H9 (cell line): ENCODE measurements at regions not wholly inside any gene's neighbourhood (a gene's known extent, or its start where the extent isn't known, plus 50 kb on each side); places are given as distances from the start of the nearest gene placed in this dataset.
"Not testable (repeated sequence)": the region's sequence is repeated elsewhere in the genome, so short reads cannot be mapped to it uniquely, and the experiment has no call there.

Source experiments
- DNase-seq: peaks from one replicate; pipeline ENCODE4 v3.0.0-alpha.2; 2017
- H2AFZ ChIP-seq: one replicate; pipeline ENCODE4 v1.6.1; 2013; ENCODE audit warnings: mild to moderate bottlenecking, low read length, control low read depth, moderate library complexity
- H2AK5ac ChIP-seq: 2 replicates; pipeline ENCODE4 v1.6.1; 2013; ENCODE audit warnings: low read length, control low read depth, mixed read lengths; ENCODE audit not compliant: insufficient read length
- H2BK120ac ChIP-seq: one replicate; pipeline ENCODE4 v1.6.1; 2013; ENCODE audit warnings: low read depth, mild to moderate bottlenecking, low read length, control low read depth, inconsistent platforms; ENCODE audit not compliant: poor library complexity, severe bottlenecking
- H2BK12ac ChIP-seq: 2 replicates; pipeline ENCODE4 v1.6.1; 2013; ENCODE audit warnings: low read length, control low read depth, mixed read lengths, low read depth; ENCODE audit not compliant: insufficient read length
- H2BK15ac ChIP-seq: 2 replicates; pipeline ENCODE4 v1.6.1; 2013; ENCODE audit warnings: low read depth, low read length, control low read depth
- H2BK20ac ChIP-seq: one replicate; pipeline ENCODE4 v1.6.1; 2013; ENCODE audit warnings: low read depth, mild to moderate bottlenecking, low read length, control low read depth, inconsistent platforms; ENCODE audit not compliant: poor library complexity, severe bottlenecking
- H2BK5ac ChIP-seq: 2 replicates; pipeline ENCODE4 v1.6.1; 2013; ENCODE audit warnings: low read length, control low read depth, mixed read lengths; ENCODE audit not compliant: insufficient read length
- H3K14ac ChIP-seq: 2 replicates; pipeline ENCODE4 v1.6.1; 2013; ENCODE audit warnings: low read length, control low read depth; ENCODE audit not compliant: insufficient read depth
- H3K18ac ChIP-seq: 2 replicates; pipeline ENCODE4 v1.6.1; 2013; ENCODE audit warnings: low read depth, mild to moderate bottlenecking, mixed read lengths, low read length, control low read depth; ENCODE audit not compliant: insufficient read length
- H3K23ac ChIP-seq: 2 replicates; pipeline ENCODE4 v1.6.1; 2013; ENCODE audit warnings: low read length, control low read depth, mixed read lengths, low read depth; ENCODE audit not compliant: insufficient read length
- H3K23me2 ChIP-seq: 2 replicates; pipeline ENCODE4 v1.6.1; 2013; ENCODE audit warnings: low read depth, mild to moderate bottlenecking, mixed read lengths, low read length, control low read depth; ENCODE audit not compliant: insufficient read length, poor library complexity, severe bottlenecking
- H3K27ac ChIP-seq: 2 replicates; pipeline ENCODE4 v1.5.1; 2013; ENCODE audit warnings: low read length, control low read depth, mixed read lengths, low read depth; ENCODE audit not compliant: insufficient read length
- H3K27me3 ChIP-seq: 2 replicates; pipeline ENCODE4 v1.6.1; 2013; ENCODE audit warnings: low read length, control low read depth, inconsistent platforms; ENCODE audit not compliant: insufficient read depth
- H3K4ac ChIP-seq: 2 replicates; pipeline ENCODE4 v1.6.1; 2013; ENCODE audit warnings: low read depth, mild to moderate bottlenecking, control low read depth, inconsistent platforms, low read length, moderate library complexity
- H3K4me1 ChIP-seq: 2 replicates; pipeline ENCODE4 v1.6.1; 2013; ENCODE audit warnings: low read length, control low read depth, inconsistent platforms; ENCODE audit not compliant: insufficient read depth
- H3K4me2 ChIP-seq: 2 replicates; pipeline ENCODE4 v1.6.1; 2013; ENCODE audit warnings: low read length, control low read depth, mixed read lengths; ENCODE audit not compliant: insufficient read length, insufficient read depth
- H3K56ac ChIP-seq: 2 replicates; pipeline ENCODE4 v1.6.1; 2013; ENCODE audit warnings: low read depth, mild to moderate bottlenecking, mixed read lengths, low read length, control low read depth; ENCODE audit not compliant: insufficient read length
- H3K79me1 ChIP-seq: 2 replicates; pipeline ENCODE4 v1.6.1; 2013; ENCODE audit warnings: low read depth, mild to moderate bottlenecking, moderate library complexity, low read length, control low read depth, inconsistent platforms; ENCODE audit not compliant: insufficient read depth, poor library complexity, severe bottlenecking
- H3K79me2 ChIP-seq: 2 replicates; pipeline ENCODE4 v1.6.1; 2013; ENCODE audit warnings: low read length, control low read depth, inconsistent platforms; ENCODE audit not compliant: insufficient read depth
- H3K9ac ChIP-seq: 2 replicates; pipeline ENCODE4 v1.6.1; 2013; ENCODE audit warnings: low read length, control low read depth, mixed read lengths; ENCODE audit not compliant: insufficient read length; ENCODE audit errors: extremely low read depth
- H3K9me3 ChIP-seq: one replicate; pipeline ENCODE4 v1.6.1; 2013; ENCODE audit warnings: low read depth, low read length, inconsistent platforms; ENCODE audit not compliant: control insufficient read depth
- H3T11ph ChIP-seq: one replicate; pipeline ENCODE4 v1.6.1; 2013; ENCODE audit warnings: mild to moderate bottlenecking, low read length, control low read depth, inconsistent platforms
- H4K20me1 ChIP-seq: one replicate; pipeline ENCODE4 v1.6.1; 2013; ENCODE audit not compliant: control insufficient read depth, insufficient read length, insufficient read depth
- H4K5ac ChIP-seq: 2 replicates; pipeline ENCODE4 v1.6.1; 2013; ENCODE audit warnings: low read depth, mild to moderate bottlenecking, mixed read lengths, low read length, control low read depth; ENCODE audit not compliant: insufficient read length
- H4K8ac ChIP-seq: replicated peaks from 2 replicates; pipeline ENCODE4 v1.6.1; 2013; ENCODE audit warnings: low read length, control low read depth, mixed read lengths, low read depth; ENCODE audit not compliant: insufficient read length
- H4K91ac ChIP-seq: 2 replicates; pipeline ENCODE4 v1.6.1; 2013; ENCODE audit warnings: low read depth, mild to moderate bottlenecking, moderate library complexity, mixed read lengths, low read length, control low read depth; ENCODE audit not compliant: insufficient read length
- H3K27ac Mint-ChIP-seq, 3 experiments: 2 replicates in 2 of 3; 3 replicates in 1 of 3; pipeline ENCODE4 v1.8.0; 2020 to 2021; ENCODE audit warnings: mixed read lengths in 3 of 3, mild to moderate bottlenecking in 1 of 3, moderate library complexity in 1 of 3
- H3K27me3 Mint-ChIP-seq: 2 replicates; pipeline ENCODE4 v1.8.0; 2021; ENCODE audit warnings: low read depth, mild to moderate bottlenecking, moderate library complexity, mixed read lengths
- H3K36me3 Mint-ChIP-seq, 3 experiments: 2 replicates in 2 of 3; 3 replicates in 1 of 3; pipeline ENCODE4 v1.8.0; 2020 to 2021; ENCODE audit warnings: low read depth in 3 of 3, mixed read lengths in 3 of 3; ENCODE audit not compliant: insufficient read depth in 1 of 3
- H3K4me1 Mint-ChIP-seq, 2 experiments: 2 replicates each; pipeline ENCODE4 v1.8.0; 2020; ENCODE audit warnings: mixed read lengths in 2 of 2
- H3K4me3 Mint-ChIP-seq, 2 experiments: 2 replicates in 1 of 2; 3 replicates in 1 of 2; pipeline ENCODE4 v1.8.0; 2020 to 2021; ENCODE audit warnings: mild to moderate bottlenecking in 2 of 2, mixed read lengths in 2 of 2, moderate library complexity in 1 of 2
- H3K9me3 Mint-ChIP-seq, 2 experiments: 2 replicates in 1 of 2; 3 replicates in 1 of 2; pipeline ENCODE4 v1.8.0; 2020; ENCODE audit warnings: mild to moderate bottlenecking in 2 of 2, mixed read lengths in 2 of 2, moderate library complexity in 1 of 2
- WGBS: extraction: QIAGEN DNeasy Blood & Tissue Kit; methylation state at CpG from one replicate; pipeline ENCODE4 v1.1.7; 2013; ENCODE audit warnings: missing lambda C conversion rate, low lambda C conversion rate, mixed read lengths; ENCODE audit not compliant: insufficient read length; ENCODE audit errors: extremely low coverage; 5-methylcytosine and 5-hydroxymethylcytosine counted together

DNA sequence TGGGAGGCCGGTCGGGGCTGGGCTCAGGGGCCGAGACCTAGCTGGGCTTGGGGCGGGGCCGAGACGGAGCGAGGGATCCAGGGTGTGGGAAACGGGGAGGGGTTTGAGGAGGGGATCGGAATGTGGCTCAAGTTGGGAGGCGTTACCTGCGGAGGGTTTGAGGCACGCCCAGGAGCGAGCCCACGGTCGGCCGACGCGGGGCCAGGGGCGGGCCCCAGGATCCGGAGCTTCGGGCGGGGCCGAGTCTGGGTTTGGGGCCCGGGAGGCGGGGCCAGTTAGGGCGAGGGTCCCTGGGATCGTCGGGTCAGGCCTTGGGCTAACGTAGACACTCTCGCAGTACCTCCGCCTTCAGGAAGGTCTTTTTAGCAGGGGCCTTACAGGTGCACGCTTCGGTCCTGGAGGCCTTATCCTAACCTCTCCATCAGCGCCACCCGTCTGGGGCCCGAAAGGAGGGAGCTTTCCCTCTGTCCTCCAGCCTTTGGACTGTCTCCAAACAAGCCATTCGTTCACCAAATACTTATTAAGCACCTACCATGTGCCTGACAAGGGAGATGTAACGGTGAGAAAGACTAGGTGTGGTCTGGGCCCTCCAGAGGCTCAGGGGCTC lies 228.2 kb upstream of the FRG2C start:
- peak; percentile 96 for DNase-seq
- not testable (repeated sequence) for H2AFZ ChIP-seq
- peak overlapping the region; percentile 93 to 95 (median 94); a peak in 6 of 7 replicates for H3K27ac Mint-ChIP-seq

DNA sequence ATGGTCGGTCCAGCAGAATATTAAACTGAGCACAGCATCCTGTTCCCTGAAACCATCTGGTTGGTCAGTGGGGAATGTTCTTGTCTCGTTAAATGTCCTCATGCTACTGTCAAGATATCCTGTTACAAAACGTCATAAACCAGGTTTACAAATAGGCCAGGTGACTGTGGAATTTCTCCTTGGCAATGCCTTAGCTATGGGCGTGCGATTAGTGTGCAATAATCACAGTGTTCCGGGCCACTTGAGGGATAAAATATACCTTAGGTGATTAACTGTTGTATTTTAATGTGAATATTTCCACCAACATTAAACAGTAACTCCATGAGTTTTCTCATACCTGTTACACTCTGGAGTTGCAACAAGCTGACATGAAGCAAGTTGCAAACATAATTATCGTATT lies 223.1 kb upstream of the FRG2C start:
- not testable (repeated sequence) for H3K27me3 Mint-ChIP-seq, H2AK5ac ChIP-seq, H3K23ac ChIP-seq, H2AFZ ChIP-seq, H2BK5ac ChIP-seq, H2BK20ac ChIP-seq, H3K4me3 Mint-ChIP-seq, H3K27ac ChIP-seq, H3K4me2 ChIP-seq, H3K27ac Mint-ChIP-seq, H4K91ac ChIP-seq, H3K9me3 Mint-ChIP-seq, H3K27me3 ChIP-seq, H3K36me3 Mint-ChIP-seq, H3K4ac ChIP-seq, H3K79me2 ChIP-seq, H3K9ac ChIP-seq, H4K20me1 ChIP-seq, H2BK15ac ChIP-seq, H4K5ac ChIP-seq, H2BK12ac ChIP-seq, H4K8ac ChIP-seq, H3K18ac ChIP-seq, H3K4me1 ChIP-seq, H3K23me2 ChIP-seq, H3K14ac ChIP-seq, H3T11ph ChIP-seq, H3K56ac ChIP-seq, H2BK120ac ChIP-seq, DNase-seq, H3K9me3 ChIP-seq, H3K79me1 ChIP-seq
- no CpG with 5 or more reads among the region's 7 CpGs for WGBS
- peaks cover 10 to 13% of the 10 kb centered on the region in 2 experiments for H3K4me1 Mint-ChIP-seq

More for the DNA sequence above, 228.2 kb upstream of the FRG2C start:
- not testable (repeated sequence) for H2BK12ac ChIP-seq, H3K18ac ChIP-seq, H3K56ac ChIP-seq, H3K9me3 Mint-ChIP-seq, H2BK20ac ChIP-seq, H3K27me3 Mint-ChIP-seq, H4K91ac ChIP-seq, H4K5ac ChIP-seq, H3K9me3 ChIP-seq, H2BK15ac ChIP-seq, H2BK120ac ChIP-seq, H2AK5ac ChIP-seq, H3K4me1 ChIP-seq, H4K8ac ChIP-seq, H3T11ph ChIP-seq, H3K27ac ChIP-seq, H4K20me1 ChIP-seq, H3K23ac ChIP-seq, H2BK5ac ChIP-seq, H3K79me1 ChIP-seq, H3K27me3 ChIP-seq, H3K79me2 ChIP-seq, H3K23me2 ChIP-seq, H3K4ac ChIP-seq
- Histone ChIP-seq H3K4me2 (peak overlapping the region; percentile 66), H3K14ac (peak overlapping the region; percentile 45), H3K9ac (peak overlapping the region; percentile 39)
- Mint-ChIP-seq H3K4me1 (peaks cover 14 to 19% of the 10 kb centered on the region in 2 experiments), H3K4me3 (peak overlapping the region; percentile 89 to 97), H3K36me3 (peaks cover 2 to 13% (median 12%) of the 10 kb centered on the region in 3 experiments; a peak in 4 of 7 replicates)
- no CpG with 5 or more reads among the region's 38 CpGs for WGBS
